ENCODE measurements at regions not wholly inside any gene's neighbourhood (a gene's known extent, or its start where the extent isn't known, plus 50 kb on each side); places are given as distances from the start of the nearest gene placed in this dataset.

- no peak overlapping the region for H3K9ac ChIP-seq (ENCODE audit: low read length)
- H3K4me1 ChIP-seq (ENCODE audit: insufficient read depth, low read length, severe bottlenecking): peaks cover 14% of the 10 kb centered on the region
Observed at GRCh38 chr3:63050548-63051177, 175.4 kb upstream of the CADPS start.

GRCh38 chr3:63051920-63052319 is 176.7 kb upstream of the CADPS start:
- no peaks in the 10 kb centered on the region for H3K9me3 ChIP-seq (ENCODE audit: low read length)
- no peaks in the 10 kb centered on the region for H3K36me3 ChIP-seq (ENCODE audit: insufficient read depth, low read length)
- TF ChIP-seq CTCF (IDR thresholded peaks at IDR 0.05; ENCODE audit: low read length): no peak
- no peak for TF ChIP-seq EZH2 (IDR thresholded peaks at IDR 0.05; ENCODE audit: borderline replicate concordance, low read length)

More at GRCh38 chr3:63050548-63051177, 175.4 kb upstream of the CADPS start:
- Histone ChIP-seq H3K36me3 (ENCODE audit: insufficient read depth, low read length) (no peaks in the 10 kb centered on the region; the same call in 1 of the 2 replicates), H3F3A (ENCODE audit: insufficient read depth, low read length) (no peaks in the 10 kb centered on the region), H3K9me2 (ENCODE audit: low read depth, low read length) (no peaks in the 10 kb centered on the region), H3K27me3 (ENCODE audit: insufficient read depth, low read length) (0 out of 2 replicates have a peak, but pooled peaks cover 3% of the 10 kb centered on the region), H3K9me3 (ENCODE audit: low read length) (no peaks in the 10 kb centered on the region), H3K4me2 (ENCODE audit: low read length) (no peak overlapping the region), H3K79me2 (ENCODE audit: insufficient read depth, low read length) (no peaks in the 10 kb centered on the region), H2AFZ (ENCODE audit: low read length) (no peak overlapping the region), H3K4me3 (ENCODE audit: low read depth, low read length, poor library complexity, severe bottlenecking) (no peak overlapping the region), H3K27ac (ENCODE audit: low read depth, low read length, poor library complexity, severe bottlenecking) (no peak overlapping the region), H4K20me1 (ENCODE audit: insufficient read depth, low read length) (no peaks in the 10 kb centered on the region)
- TF ChIP-seq EZH2 (IDR thresholded peaks at IDR 0.05; ENCODE audit: borderline replicate concordance, low read length) (no peak), CTCF (IDR thresholded peaks at IDR 0.05; ENCODE audit: low read length) (no peak)

GRCh38 chr3:63056932-63057331 is 181.7 kb upstream of the CADPS start:
- H3K79me2 ChIP-seq (ENCODE audit: insufficient read depth, low read length): no peaks in the 10 kb centered on the region
- H3K27me3 ChIP-seq (ENCODE audit: insufficient read depth, low read length): 0 out of 2 replicates have a peak, but pooled peaks cover 3% of the 10 kb centered on the region
- no peak overlapping the region for H3K4me3 ChIP-seq (ENCODE audit: low read depth, low read length, poor library complexity, severe bottlenecking)
- H2AFZ ChIP-seq (ENCODE audit: low read length): no peak overlapping the region
- H3K36me3 ChIP-seq (ENCODE audit: insufficient read depth, low read length): no peaks in the 10 kb centered on the region
- H3K9me3 ChIP-seq (ENCODE audit: low read length): no peaks in the 10 kb centered on the region
- H3K4me2 ChIP-seq (ENCODE audit: low read length): no peak overlapping the region
- no peak for TF ChIP-seq CTCF (IDR thresholded peaks at IDR 0.05; ENCODE audit: low read length)
- H4K20me1 ChIP-seq (ENCODE audit: insufficient read depth, low read length): no peaks in the 10 kb centered on the region
- no peaks in the 10 kb centered on the region for H3K9me2 ChIP-seq (ENCODE audit: low read depth, low read length)
- no peak overlapping the region for H3K9ac ChIP-seq (ENCODE audit: low read length)
- no peaks in the 10 kb centered on the region for H3K4me1 ChIP-seq (ENCODE audit: insufficient read depth, low read length, severe bottlenecking)
- no peaks in the 10 kb centered on the region for H3F3A ChIP-seq (ENCODE audit: insufficient read depth, low read length)
- no peak overlapping the region for H3K27ac ChIP-seq (ENCODE audit: low read depth, low read length, poor library complexity, severe bottlenecking)

More at GRCh38 chr3:63051920-63052319, 176.7 kb upstream of the CADPS start:
- H3K79me2 ChIP-seq (ENCODE audit: insufficient read depth, low read length): no peaks in the 10 kb centered on the region
- no peaks in the 10 kb centered on the region for H3K9me2 ChIP-seq (ENCODE audit: low read depth, low read length)
- H3K27ac ChIP-seq (ENCODE audit: low read depth, low read length, poor library complexity, severe bottlenecking): no peak overlapping the region
- H4K20me1 ChIP-seq (ENCODE audit: insufficient read depth, low read length): no peaks in the 10 kb centered on the region
- H3K4me1 ChIP-seq (ENCODE audit: insufficient read depth, low read length, severe bottlenecking): peaks cover 6% of the 10 kb centered on the region
- H3F3A ChIP-seq (ENCODE audit: insufficient read depth, low read length): no peaks in the 10 kb centered on the region
- H3K4me3 ChIP-seq (ENCODE audit: low read depth, low read length, poor library complexity, severe bottlenecking): no peak overlapping the region
- H3K9ac ChIP-seq (ENCODE audit: low read length): no peak overlapping the region
- H3K27me3 ChIP-seq (ENCODE audit: insufficient read depth, low read length): 0 out of 2 replicates have a peak, but pooled peaks cover 3% of the 10 kb centered on the region
- no peak overlapping the region for H2AFZ ChIP-seq (ENCODE audit: low read length)
- no peak overlapping the region for H3K4me2 ChIP-seq (ENCODE audit: low read length)
